Suppressor macrophage treated with lipopolysaccharide for 4 hours (primary cell): ENCODE measurements at regions not wholly inside any gene's neighbourhood (a gene's known extent, or its start where the extent isn't known, plus 50 kb on each side); places are given as distances from the start of the nearest gene placed in this dataset.

Source experiments
- DNase-seq: peaks from one replicate; pipeline ENCODE4 v3.0.0-alpha.2; 2020

- no peak for DNase-seq
Observed at GRCh38 chr6:28709478-28710349, 184.0 kb downstream of the GPX5 start.

- DNase-seq = peak; percentile 3
Observed at GRCh38 chr6:28710466-28711191, 184.9 kb downstream of the GPX5 start.

GRCh38 chr6:28711325-28711724 lies 185.6 kb downstream of the GPX5 start:
- DNase-seq = no peak

GRCh38 chr6:28711788-28712341 lies 186.2 kb downstream of the GPX5 start:
- DNase-seq = no peak

GRCh38 chr6:28712982-28713381 lies 187.3 kb downstream of the GPX5 start:
- no peak for DNase-seq

GRCh38 chr6:28719275-28719940 lies 193.7 kb downstream of the GPX5 start:
- DNase-seq = peak; percentile 27

- no peak for DNase-seq
Observed at GRCh38 chr6:28720357-28721231, 194.9 kb downstream of the GPX5 start.

GRCh38 chr6:28721372-28721771 lies 195.7 kb downstream of the GPX5 start:
- no peak for DNase-seq

GRCh38 chr6:28724395-28724794 lies 198.7 kb downstream of the GPX5 start:
- DNase-seq = no peak

GRCh38 chr6:28725274-28725809 lies 198.4 kb downstream of the TRIM27 start:
- no peak for DNase-seq

GRCh38 chr6:28725890-28726348 lies 197.9 kb downstream of the TRIM27 start:
- DNase-seq = no peak

GRCh38 chr6:28726569-28727309 lies 197.0 kb downstream of the TRIM27 start:
- DNase-seq = no peak

- DNase-seq = no peak
Observed at GRCh38 chr6:28727559-28728211, 196.1 kb downstream of the TRIM27 start.

- DNase-seq = no peak
Observed at GRCh38 chr6:28729501-28730402, 194.0 kb downstream of the TRIM27 start.

- no peak for DNase-seq
Observed at GRCh38 chr6:28732052-28732451, 191.7 kb downstream of the TRIM27 start.

- DNase-seq = no peak
Observed at GRCh38 chr6:28734443-28734959, 189.3 kb downstream of the TRIM27 start.

- no peak for DNase-seq
Observed at GRCh38 chr6:28736121-28736520, 187.7 kb downstream of the TRIM27 start.

- no peak for DNase-seq
Observed at GRCh38 chr6:28737750-28738395, 185.9 kb downstream of the TRIM27 start.

GRCh38 chr6:28738396-28738765 lies 185.4 kb downstream of the TRIM27 start:
- no peak for DNase-seq
